Prostate gland (tissue), 2 donors: ENCODE measurements at regions not wholly inside any gene's neighbourhood (a gene's known extent, or its start where the extent isn't known, plus 50 kb on each side); places are given as distances from the start of the nearest gene placed in this dataset.

Experiments
- POLR2A ChIP-seq: fragments of 450-650 bp; IDR thresholded peaks from one replicate; pipeline ENCODE4 v1.6.1; 2016; ENCODE audit warnings: antibody characterized with exemption, mild to moderate bottlenecking
- TF ChIP-seq, protein P1 (sequence below), 4 experiments: fragments of 200-600 bp in 2 of 4; fragments of 450-650 bp in 2 of 4; sonication (generic) in 2 of 4; IDR thresholded peaks; 1 replicate in 3 of 4; 2 replicates in 1 of 4; pipeline ENCODE4 v1.5.1; 2016 to 2019; ENCODE audit warnings: antibody characterized with exemption in 4 of 4, mild to moderate bottlenecking in 2 of 4, moderate library complexity in 2 of 4

GRCh38 chr10:58063861-58064480, 203.7 kb downstream of the IPMK start:
- TF ChIP-seq, protein P1, sequence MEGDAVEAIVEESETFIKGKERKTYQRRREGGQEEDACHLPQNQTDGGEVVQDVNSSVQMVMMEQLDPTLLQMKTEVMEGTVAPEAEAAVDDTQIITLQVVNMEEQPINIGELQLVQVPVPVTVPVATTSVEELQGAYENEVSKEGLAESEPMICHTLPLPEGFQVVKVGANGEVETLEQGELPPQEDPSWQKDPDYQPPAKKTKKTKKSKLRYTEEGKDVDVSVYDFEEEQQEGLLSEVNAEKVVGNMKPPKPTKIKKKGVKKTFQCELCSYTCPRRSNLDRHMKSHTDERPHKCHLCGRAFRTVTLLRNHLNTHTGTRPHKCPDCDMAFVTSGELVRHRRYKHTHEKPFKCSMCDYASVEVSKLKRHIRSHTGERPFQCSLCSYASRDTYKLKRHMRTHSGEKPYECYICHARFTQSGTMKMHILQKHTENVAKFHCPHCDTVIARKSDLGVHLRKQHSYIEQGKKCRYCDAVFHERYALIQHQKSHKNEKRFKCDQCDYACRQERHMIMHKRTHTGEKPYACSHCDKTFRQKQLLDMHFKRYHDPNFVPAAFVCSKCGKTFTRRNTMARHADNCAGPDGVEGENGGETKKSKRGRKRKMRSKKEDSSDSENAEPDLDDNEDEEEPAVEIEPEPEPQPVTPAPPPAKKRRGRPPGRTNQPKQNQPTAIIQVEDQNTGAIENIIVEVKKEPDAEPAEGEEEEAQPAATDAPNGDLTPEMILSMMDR (IDR thresholded peaks at IDR 0.05), result no peak
- TF ChIP-seq POLR2A, result no peak
